ENCODE measurements at regions not wholly inside any gene's neighbourhood (a gene's known extent, or its start where the extent isn't known, plus 50 kb on each side); places are given as distances from the start of the nearest gene placed in this dataset.

GRCh38 chr3:99240700-99241099, 339.2 kb upstream of the DCBLD2 start:
- ATAC-seq (no peak), DNase-seq (no peak)
- Mint-ChIP-seq H3K36me3 (no peaks in the 10 kb centered on the region), H3K4me3 (no peak overlapping the region), H3K9me3 (peaks cover 9 to 12% of the 10 kb centered on the region in 2 donors), H3K27me3 (ENCODE audit: low read depth in 2 of 2) (no peaks in the 10 kb centered on the region), H3K27ac (no peak overlapping the region), H3K4me1 (no peaks in the 10 kb centered on the region)
- H3K9me3 ChIP-seq (ENCODE audit: control insufficient read depth, insufficient read depth, low read length), result no peaks in the 10 kb centered on the region
- no peaks in the 10 kb centered on the region for H3K27me3 ChIP-seq (ENCODE audit: control insufficient read depth, insufficient read depth, low read length)
- intact Hi-C loops (cut with micrococcal nuclease), result no loop called here
- no peak overlapping the region for H3K27ac ChIP-seq (ENCODE audit: low read length)
- no peak for TF ChIP-seq CTCF (IDR thresholded peaks at IDR 0.05)
- no peak overlapping the region for H3K4me3 ChIP-seq (ENCODE audit: low read length)
- no peaks in the 10 kb centered on the region for H3K4me1 ChIP-seq (ENCODE audit: control insufficient read depth, insufficient read depth, low read length)
- no peaks in the 10 kb centered on the region for H3K36me3 ChIP-seq (ENCODE audit: control insufficient read depth, insufficient read depth, low read length)
- 55% methylated on average over 2 of the region's 2 CpGs for WGBS (ENCODE audit: insufficient coverage)

GRCh38 chr3:99236576-99236975, 335.1 kb upstream of the DCBLD2 start:
- H3K27me3 Mint-ChIP-seq (ENCODE audit: low read depth in 2 of 2), result no peaks in the 10 kb centered on the region
- intact Hi-C loops (cut with micrococcal nuclease), result no loop called here
- Histone ChIP-seq H3K9me3 (ENCODE audit: control insufficient read depth, insufficient read depth, low read length) (no peaks in the 10 kb centered on the region), H3K27me3 (ENCODE audit: control insufficient read depth, insufficient read depth, low read length) (no peaks in the 10 kb centered on the region), H3K36me3 (ENCODE audit: control insufficient read depth, insufficient read depth, low read length) (no peaks in the 10 kb centered on the region), H3K27ac (ENCODE audit: low read length) (no peak overlapping the region), H3K4me1 (ENCODE audit: control insufficient read depth, insufficient read depth, low read length) (no peaks in the 10 kb centered on the region), H3K4me3 (ENCODE audit: low read length) (no peak overlapping the region)
- ATAC-seq (no peak), DNase-seq (no peak)
- no peak overlapping the region for H3K4me3 Mint-ChIP-seq
- peaks cover 11 to 15% of the 10 kb centered on the region in 2 donors for H3K9me3 Mint-ChIP-seq
- no peaks in the 10 kb centered on the region for H3K36me3 Mint-ChIP-seq
- no peak overlapping the region for H3K27ac Mint-ChIP-seq
- H3K4me1 Mint-ChIP-seq, result no peaks in the 10 kb centered on the region
- no peak for TF ChIP-seq CTCF (IDR thresholded peaks at IDR 0.05)

- H3K9me3 Mint-ChIP-seq, result peaks cover 3 to 14% of the 10 kb centered on the region in 2 donors
- no peaks in the 10 kb centered on the region for H3K4me1 ChIP-seq (ENCODE audit: control insufficient read depth, insufficient read depth, low read length)
- ATAC-seq (no peak), DNase-seq (no peak)
- H3K9me3 ChIP-seq (ENCODE audit: control insufficient read depth, insufficient read depth, low read length), result peaks cover 1% of the 10 kb centered on the region
- no peak overlapping the region for H3K4me3 ChIP-seq (ENCODE audit: low read length)
- H3K27ac ChIP-seq (ENCODE audit: low read length), result no peak overlapping the region
- no peaks in the 10 kb centered on the region for H3K27me3 Mint-ChIP-seq (ENCODE audit: low read depth in 2 of 2)
- H3K4me3 Mint-ChIP-seq, result no peak overlapping the region
- H3K36me3 ChIP-seq (ENCODE audit: control insufficient read depth, insufficient read depth, low read length), result no peaks in the 10 kb centered on the region
- no CpG with 5 or more reads among the region's 1 CpG for WGBS (ENCODE audit: insufficient coverage)
- H3K27me3 ChIP-seq (ENCODE audit: control insufficient read depth, insufficient read depth, low read length), result no peaks in the 10 kb centered on the region
- TF ChIP-seq CTCF (IDR thresholded peaks at IDR 0.05), result no peak
- H3K27ac Mint-ChIP-seq, result no peak overlapping the region
- intact Hi-C loops (cut with micrococcal nuclease), result no loop called here
- no peaks in the 10 kb centered on the region for H3K36me3 Mint-ChIP-seq
- H3K4me1 Mint-ChIP-seq, result no peaks in the 10 kb centered on the region
These were observed 331.2 kb upstream of the DCBLD2 start for GRCh38 chr3:99232696-99233095.

GRCh38 chr3:99218468-99218867, 317.0 kb upstream of the DCBLD2 start:
- Histone ChIP-seq H3K27me3 (ENCODE audit: control insufficient read depth, insufficient read depth, low read length) (no peaks in the 10 kb centered on the region), H3K9me3 (ENCODE audit: control insufficient read depth, insufficient read depth, low read length) (no peaks in the 10 kb centered on the region), H3K27ac (ENCODE audit: low read length) (no peak overlapping the region), H3K4me3 (ENCODE audit: low read length) (no peak overlapping the region), H3K36me3 (ENCODE audit: control insufficient read depth, insufficient read depth, low read length) (no peaks in the 10 kb centered on the region), H3K4me1 (ENCODE audit: control insufficient read depth, insufficient read depth, low read length) (no peaks in the 10 kb centered on the region)
- Mint-ChIP-seq H3K4me3 (no peak overlapping the region), H3K36me3 (no peaks in the 10 kb centered on the region), H3K4me1 (no peaks in the 10 kb centered on the region), H3K27me3 (ENCODE audit: low read depth in 2 of 2) (no peaks in the 10 kb centered on the region), H3K9me3 (peaks cover 11 to 13% of the 10 kb centered on the region in 2 donors), H3K27ac (no peak overlapping the region)
- no peak for ATAC-seq
- no peak for TF ChIP-seq CTCF (IDR thresholded peaks at IDR 0.05)
- WGBS (ENCODE audit: insufficient coverage), result 89% methylated on average over 1 of the region's 1 CpG
- no peak for DNase-seq
- intact Hi-C loops (cut with micrococcal nuclease), result no loop called here

Data from natural killer cell (primary cell).